C4-2B (cell line): ENCODE measurements at regions not wholly inside any gene's neighbourhood (a gene's known extent, or its start where the extent isn't known, plus 50 kb on each side); places are given as distances from the start of the nearest gene placed in this dataset.

Source experiments
- H3K27ac ChIP-seq: fragments of 450-650 bp; 2 replicates; pipeline ENCODE4 v1.5.1; 2017
- CTCF ChIP-seq: fragments of 450-650 bp; conservative IDR thresholded peaks from 2 replicates; pipeline ENCODE4 v1.5.1; 2017; ENCODE audit warnings: mild to moderate bottlenecking
- ZFX ChIP-seq: fragments of 450-650 bp; IDR thresholded peaks from 2 replicates; pipeline ENCODE4 v1.6.1; 2017

DNA sequence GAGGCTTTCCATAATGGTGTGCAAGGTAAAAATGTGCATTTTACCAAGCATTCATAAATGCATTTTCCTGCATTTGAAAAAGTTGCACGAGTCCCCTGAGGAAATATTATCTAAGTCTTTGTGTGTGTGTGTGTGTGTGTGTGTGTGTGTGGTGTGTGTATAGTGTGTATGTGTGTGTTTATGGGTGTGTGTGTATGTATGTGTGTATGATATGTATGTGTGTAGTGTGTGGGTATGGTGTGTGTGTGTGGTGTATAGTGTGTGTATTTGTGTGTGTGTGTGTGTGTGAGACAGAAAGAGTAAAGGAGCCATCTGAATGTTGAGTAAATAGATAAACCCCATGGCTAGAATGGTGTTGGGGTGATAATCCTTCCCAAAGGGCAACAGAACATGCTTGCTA is 229.6 kb upstream of the TBC1D5 start:
- no peak for TF ChIP-seq ZFX
- TF ChIP-seq CTCF = no peak
- no peak overlapping the region for H3K27ac ChIP-seq

DNA sequence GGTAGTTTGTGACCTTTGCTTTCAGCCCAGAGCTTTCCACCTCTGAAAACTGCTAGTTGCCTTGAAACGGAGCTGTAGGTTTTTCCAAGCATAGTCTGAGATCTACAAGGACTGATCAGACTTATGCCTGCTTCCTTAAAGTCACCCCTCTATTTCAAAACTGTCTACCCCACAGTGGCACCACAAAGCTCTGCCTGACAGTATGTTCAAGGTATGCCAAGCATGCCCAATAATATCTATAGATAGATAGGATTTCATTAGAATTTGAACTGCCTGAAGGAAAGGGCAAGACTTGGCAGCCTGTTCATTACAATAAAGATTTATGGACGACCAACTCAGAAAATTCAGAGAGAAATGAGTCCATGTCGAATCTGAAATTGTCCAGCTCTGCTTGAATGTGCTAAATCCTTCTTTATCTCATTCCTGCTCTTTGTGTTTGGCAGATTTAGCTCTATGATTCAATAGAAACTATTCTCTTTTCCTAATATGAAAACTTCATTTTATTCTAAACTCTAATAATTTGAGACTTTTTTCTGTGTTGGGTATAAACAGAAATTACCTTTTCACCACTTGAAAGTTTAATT is 227.6 kb upstream of the TBC1D5 start:
- H3K27ac ChIP-seq = no peak overlapping the region
- TF ChIP-seq ZFX = no peak
- no peak for TF ChIP-seq CTCF

GRCh38 chr3:17969244-17969643 is 226.8 kb upstream of the TBC1D5 start:
- TF ChIP-seq CTCF (no peak), ZFX (no peak)
- no peak overlapping the region for H3K27ac ChIP-seq

DNA sequence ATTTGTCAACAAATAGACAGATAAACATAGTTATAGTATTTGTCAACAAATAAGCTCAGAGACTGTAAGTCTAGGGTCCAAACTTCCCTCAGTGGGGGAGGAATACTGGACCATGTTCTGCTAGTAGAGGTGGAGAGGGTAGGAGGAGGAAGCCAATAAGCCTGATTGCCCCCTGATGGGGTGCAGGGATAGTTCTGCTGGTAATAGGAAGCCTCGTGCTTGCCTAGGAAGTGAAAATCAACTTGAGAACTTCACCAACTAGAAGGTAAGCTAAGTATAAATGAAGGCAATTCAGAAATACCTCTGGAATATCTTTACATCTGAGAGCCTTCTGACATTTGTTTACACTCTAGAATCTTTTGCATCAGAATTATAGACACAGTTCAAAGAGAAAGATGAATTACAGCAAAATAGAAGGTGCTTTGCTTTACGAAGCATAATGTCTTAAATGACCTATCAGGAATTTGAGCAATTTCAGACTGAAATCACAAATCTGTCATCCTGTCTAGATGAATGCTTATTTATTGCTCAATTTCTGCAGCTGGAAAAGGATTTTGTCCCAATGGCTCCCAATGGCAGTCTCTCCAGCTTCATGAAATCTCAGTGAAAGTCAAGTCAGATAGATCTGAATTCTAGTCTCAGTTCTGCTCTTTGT is 225.6 kb upstream of the TBC1D5 start:
- TF ChIP-seq ZFX = no peak
- no peak for TF ChIP-seq CTCF
- no peak overlapping the region for H3K27ac ChIP-seq

- TF ChIP-seq CTCF = no peak
- no peak for TF ChIP-seq ZFX
- H3K27ac ChIP-seq = no peak overlapping the region
These were observed 224.7 kb upstream of the TBC1D5 start for GRCh38 chr3:17967111-17967510.

- TF ChIP-seq ZFX = no peak
- TF ChIP-seq CTCF = no peak
- no peak overlapping the region for H3K27ac ChIP-seq
These were observed 222.9 kb upstream of the TBC1D5 start for GRCh38 chr3:17965331-17965730.

- no peak for TF ChIP-seq ZFX
- TF ChIP-seq CTCF = no peak
- H3K27ac ChIP-seq = no peak overlapping the region
These were observed 221.7 kb upstream of the TBC1D5 start for GRCh38 chr3:17964108-17964507.
